ENCODE measurements at regions not wholly inside any gene's neighbourhood (a gene's known extent, or its start where the extent isn't known, plus 50 kb on each side); places are given as distances from the start of the nearest gene placed in this dataset.

GRCh38 chrX:137483554-137483953, 82.4 kb upstream of the ZIC3 start:
- Histone ChIP-seq H3K4me3 (ENCODE audit: low read depth in 1 of 2, low read length in 1 of 2) (no peak overlapping the region), H3K27me3 (no peaks in the 10 kb centered on the region), H3K4me1 (ENCODE audit: control insufficient read depth in 1 of 2, insufficient read depth in 1 of 2, low read depth in 1 of 2, low read length in 1 of 2) (no peaks in the 10 kb centered on the region), H3K27ac (no peak overlapping the region), H3K36me3 (no peaks in the 10 kb centered on the region), H3K9me3 (no peaks in the 10 kb centered on the region)
- TF ChIP-seq CTCF (IDR thresholded peaks at IDR 0.05): no peak

- Histone ChIP-seq H3K4me3 (ENCODE audit: low read depth in 1 of 2, low read length in 1 of 2) (no peak overlapping the region), H3K36me3 (no peaks in the 10 kb centered on the region), H3K27ac (no peak overlapping the region), H3K4me1 (ENCODE audit: control insufficient read depth in 1 of 2, insufficient read depth in 1 of 2, low read depth in 1 of 2, low read length in 1 of 2) (no peaks in the 10 kb centered on the region), H3K27me3 (no peaks in the 10 kb centered on the region), H3K9me3 (no peaks in the 10 kb centered on the region)
- TF ChIP-seq CTCF (IDR thresholded peaks at IDR 0.05): no peak
Measured at GRCh38 chrX:137482136-137482535, 83.8 kb upstream of the ZIC3 start.

- Histone ChIP-seq H3K4me1 (ENCODE audit: control insufficient read depth in 1 of 2, insufficient read depth in 1 of 2, low read depth in 1 of 2, low read length in 1 of 2) (no peaks in the 10 kb centered on the region), H3K27me3 (no peaks in the 10 kb centered on the region), H3K9me3 (no peaks in the 10 kb centered on the region), H3K4me3 (ENCODE audit: low read depth in 1 of 2, low read length in 1 of 2) (no peak overlapping the region), H3K36me3 (no peaks in the 10 kb centered on the region), H3K27ac (no peak overlapping the region)
- TF ChIP-seq CTCF (IDR thresholded peaks at IDR 0.05): no peak
Measured at GRCh38 chrX:137479386-137479785, 86.5 kb upstream of the ZIC3 start.

GRCh38 chrX:137441711-137442110, 124.2 kb upstream of the ZIC3 start:
- TF ChIP-seq CTCF (IDR thresholded peaks at IDR 0.05): no peak
- no peaks in the 10 kb centered on the region for H3K9me3 ChIP-seq
- no peak overlapping the region for H3K27ac ChIP-seq
- no peaks in the 10 kb centered on the region for H3K4me1 ChIP-seq (ENCODE audit: control insufficient read depth in 1 of 2, insufficient read depth in 1 of 2, low read depth in 1 of 2, low read length in 1 of 2)
- H3K27me3 ChIP-seq: no peaks in the 10 kb centered on the region
- no peak overlapping the region for H3K4me3 ChIP-seq (ENCODE audit: low read depth in 1 of 2, low read length in 1 of 2)
- H3K36me3 ChIP-seq: no peaks in the 10 kb centered on the region

- TF ChIP-seq CTCF (IDR thresholded peaks at IDR 0.05): no peak
- Histone ChIP-seq H3K4me1 (ENCODE audit: control insufficient read depth in 1 of 2, insufficient read depth in 1 of 2, low read depth in 1 of 2, low read length in 1 of 2) (no peaks in the 10 kb centered on the region), H3K4me3 (ENCODE audit: low read depth in 1 of 2, low read length in 1 of 2) (no peak overlapping the region), H3K36me3 (no peaks in the 10 kb centered on the region), H3K27me3 (peaks cover 39% of the 10 kb centered on the region), H3K9me3 (no peaks in the 10 kb centered on the region), H3K27ac (no peak overlapping the region)
Measured at GRCh38 chrX:137432609-137433008, 133.3 kb upstream of the ZIC3 start.

Data from neutrophil (primary cell).